ENCODE measurements at regions not wholly inside any gene's neighbourhood (a gene's known extent, or its start where the extent isn't known, plus 50 kb on each side); places are given as distances from the start of the nearest gene placed in this dataset.

DNA sequence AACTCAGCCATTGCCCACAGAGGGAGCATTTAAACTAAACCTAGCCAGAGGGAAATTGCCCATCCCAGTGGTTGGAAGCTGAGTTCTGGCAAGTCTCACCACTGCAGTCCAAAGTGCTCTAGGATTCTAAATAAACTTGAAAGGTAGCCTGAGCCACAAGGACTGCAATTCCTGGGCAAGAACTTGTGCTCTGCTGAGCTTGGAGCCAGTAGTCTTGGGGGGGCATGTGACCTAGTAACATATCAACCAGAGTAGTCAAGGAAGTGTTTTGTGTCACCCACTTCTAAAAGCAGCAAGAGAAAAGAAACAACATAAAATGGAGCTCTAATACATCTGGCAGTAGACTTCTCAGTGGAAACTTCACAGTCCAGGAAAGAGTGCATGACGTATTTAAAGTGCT is 167.0 kb downstream of the PTH2R start:
- DNase-seq (ENCODE audit: low spot score): no peak
- ATAC-seq (ENCODE audit: low FRiP score): no peak
- no peak for TF ChIP-seq CTCF (IDR thresholded peaks at IDR 0.05)

DNA sequence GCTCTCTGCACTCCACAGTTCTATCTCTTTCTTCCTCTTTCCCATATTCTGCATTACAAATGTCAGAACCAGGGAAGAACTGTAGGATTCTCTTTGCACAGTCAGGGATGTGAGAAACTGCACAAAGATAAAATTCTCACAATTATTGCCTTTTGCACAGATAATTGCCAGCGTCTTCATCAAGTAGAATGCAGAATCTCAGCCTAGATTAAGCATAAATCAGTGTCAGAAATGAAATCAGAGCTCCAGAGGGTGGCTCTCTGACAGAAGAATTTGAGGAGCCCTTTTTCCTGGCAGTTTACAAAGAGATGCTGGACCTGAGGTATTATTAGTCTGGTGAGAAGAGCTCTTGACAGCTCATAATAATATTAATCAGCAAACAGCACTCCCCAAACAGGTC is 173.1 kb downstream of the PTH2R start:
- TF ChIP-seq CTCF (IDR thresholded peaks at IDR 0.05): no peak
- DNase-seq (ENCODE audit: low spot score) (no peak), ATAC-seq (ENCODE audit: low FRiP score) (no peak)

- TF ChIP-seq CTCF (IDR thresholded peaks at IDR 0.05): no peak
- ATAC-seq (ENCODE audit: low FRiP score) (no peak), DNase-seq (ENCODE audit: low spot score) (no peak)
These were observed 177.9 kb downstream of the PTH2R start for GRCh38 chr2:208584378-208584985.

GRCh38 chr2:208586516-208586915 is 179.9 kb downstream of the PTH2R start:
- TF ChIP-seq CTCF (IDR thresholded peaks at IDR 0.05): no peak
- DNase-seq (ENCODE audit: low spot score) (no peak), ATAC-seq (ENCODE audit: low FRiP score) (no peak)

DNA sequence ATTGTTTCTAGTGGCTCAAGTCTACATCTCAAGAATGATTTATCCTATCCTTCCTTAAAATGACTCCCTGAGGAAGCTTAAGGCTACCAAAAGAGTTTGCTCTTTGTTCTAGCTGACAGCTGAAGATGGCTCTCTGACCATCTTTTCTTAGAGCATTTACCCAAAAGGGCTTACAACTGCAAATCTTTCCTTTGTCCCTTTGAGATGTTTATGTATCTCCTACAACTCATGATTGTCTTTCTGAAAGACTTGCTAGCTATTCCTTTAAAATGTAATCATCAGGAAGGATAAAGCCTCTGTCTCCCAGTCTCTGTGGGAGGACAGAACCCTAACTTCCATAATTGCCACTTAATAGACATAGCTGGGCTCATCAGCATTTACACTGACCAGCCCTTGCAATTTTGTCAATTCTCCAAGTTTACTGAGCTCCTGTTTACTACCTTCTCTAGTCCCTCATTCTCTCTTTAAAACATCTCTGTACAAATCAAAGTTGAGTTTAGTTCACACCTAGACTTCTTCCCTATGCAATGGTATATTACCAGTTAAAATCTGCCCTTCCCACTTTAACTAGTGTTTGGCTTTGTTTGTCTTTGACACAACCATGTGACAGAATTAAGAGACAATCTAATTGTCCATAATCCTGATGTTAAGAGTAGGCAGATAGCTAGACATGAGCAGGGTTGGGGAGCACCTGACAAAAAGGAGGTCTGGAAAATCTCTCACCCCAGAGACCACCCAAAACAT is 188.2 kb downstream of the PTH2R start:
- ATAC-seq (ENCODE audit: low FRiP score) (no peak), DNase-seq (ENCODE audit: low spot score) (no peak)
- TF ChIP-seq CTCF (IDR thresholded peaks at IDR 0.05): no peak

DNA sequence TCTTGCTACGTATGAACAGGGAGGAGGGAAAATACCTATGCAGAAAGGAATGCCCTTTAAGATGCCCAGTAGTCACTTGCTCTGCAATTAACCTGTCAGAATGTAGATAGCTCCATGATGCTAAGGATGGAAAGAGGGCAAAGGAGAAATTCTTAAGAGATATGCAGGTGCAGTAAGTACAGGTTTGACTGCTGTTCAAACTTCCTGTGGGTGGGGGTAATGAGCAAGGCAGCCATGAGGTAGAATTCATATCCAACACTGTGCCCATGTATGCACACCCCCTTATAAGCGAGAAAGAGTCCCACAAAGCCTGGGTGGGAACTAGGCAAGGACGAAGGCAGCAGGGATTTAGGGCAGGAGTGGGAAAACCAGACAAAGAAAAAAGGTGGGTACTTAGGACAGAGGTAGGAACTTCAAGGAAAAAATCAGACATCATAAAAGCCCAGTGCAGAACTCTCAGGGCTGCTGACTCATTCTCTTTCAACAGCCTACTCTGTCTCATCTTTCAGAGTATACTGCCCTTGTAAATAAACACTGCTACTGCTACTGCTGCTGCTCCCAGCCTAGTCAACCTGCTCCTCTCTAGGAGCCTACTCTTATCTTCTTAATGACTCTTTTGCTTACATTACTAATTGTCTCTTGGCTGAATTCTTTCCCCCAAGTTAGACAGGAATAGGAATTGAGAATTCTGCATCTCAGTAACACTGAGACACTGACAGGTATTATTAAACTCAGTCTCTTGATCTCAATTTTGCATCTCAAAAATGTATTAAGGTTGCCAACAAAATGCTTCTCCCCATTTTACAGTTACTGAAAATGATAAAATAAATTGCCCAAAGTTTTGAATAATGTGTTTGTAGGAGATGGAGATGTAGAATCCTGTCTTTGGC is 189.0 kb downstream of the PTH2R start:
- no peak for ATAC-seq (ENCODE audit: low FRiP score)
- TF ChIP-seq CTCF (IDR thresholded peaks at IDR 0.05): no peak
- DNase-seq (ENCODE audit: low spot score): no peak

Measured in omental fat pad (tissue), 3 donors.